ENCODE measurements at regions not wholly inside any gene's neighbourhood (a gene's known extent, or its start where the extent isn't known, plus 50 kb on each side); places are given as distances from the start of the nearest gene placed in this dataset.

DNA sequence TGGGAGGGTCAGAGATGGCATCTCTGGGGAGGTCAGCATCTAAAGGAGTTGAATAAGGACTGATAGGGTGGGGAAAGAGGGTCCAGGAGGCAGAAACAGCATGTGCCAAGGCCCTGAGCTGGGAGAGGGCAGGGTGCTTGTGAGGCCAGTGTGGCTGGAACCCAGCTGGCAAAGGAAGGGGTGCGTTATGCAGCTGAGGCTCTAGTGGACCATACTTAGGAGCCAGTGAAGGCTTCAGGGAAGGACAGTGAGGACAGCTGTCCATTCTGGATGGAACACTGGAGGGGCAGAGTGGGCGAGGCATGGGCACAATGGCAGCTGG is 57.1 kb upstream of the RPL11 start:
- TF ChIP-seq, protein P1, sequence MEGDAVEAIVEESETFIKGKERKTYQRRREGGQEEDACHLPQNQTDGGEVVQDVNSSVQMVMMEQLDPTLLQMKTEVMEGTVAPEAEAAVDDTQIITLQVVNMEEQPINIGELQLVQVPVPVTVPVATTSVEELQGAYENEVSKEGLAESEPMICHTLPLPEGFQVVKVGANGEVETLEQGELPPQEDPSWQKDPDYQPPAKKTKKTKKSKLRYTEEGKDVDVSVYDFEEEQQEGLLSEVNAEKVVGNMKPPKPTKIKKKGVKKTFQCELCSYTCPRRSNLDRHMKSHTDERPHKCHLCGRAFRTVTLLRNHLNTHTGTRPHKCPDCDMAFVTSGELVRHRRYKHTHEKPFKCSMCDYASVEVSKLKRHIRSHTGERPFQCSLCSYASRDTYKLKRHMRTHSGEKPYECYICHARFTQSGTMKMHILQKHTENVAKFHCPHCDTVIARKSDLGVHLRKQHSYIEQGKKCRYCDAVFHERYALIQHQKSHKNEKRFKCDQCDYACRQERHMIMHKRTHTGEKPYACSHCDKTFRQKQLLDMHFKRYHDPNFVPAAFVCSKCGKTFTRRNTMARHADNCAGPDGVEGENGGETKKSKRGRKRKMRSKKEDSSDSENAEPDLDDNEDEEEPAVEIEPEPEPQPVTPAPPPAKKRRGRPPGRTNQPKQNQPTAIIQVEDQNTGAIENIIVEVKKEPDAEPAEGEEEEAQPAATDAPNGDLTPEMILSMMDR (IDR thresholded peaks at IDR 0.05; ENCODE audit: insufficient read depth, low read length, poor library complexity, severe bottlenecking), result no peak
- no peak for TF ChIP-seq EZH2phosphoT487 (conservative IDR thresholded peaks at IDR 0.05; ENCODE audit: low read length)

Measured in SU-DHL-6 (cell line).